ENCODE measurements at regions not wholly inside any gene's neighbourhood (a gene's known extent, or its start where the extent isn't known, plus 50 kb on each side); places are given as distances from the start of the nearest gene placed in this dataset.
A peak's percentile ranks its signal among the peaks of the same experiment; 100 is the strongest.

GRCh38 chr9:13576101-13576500 is 296.6 kb upstream of the MPDZ start:
- no peak overlapping the region for H4K8ac ChIP-seq (ENCODE audit: low read depth, low read length)

GRCh38 chr9:13575558-13575957 is 296.1 kb upstream of the MPDZ start:
- H3K18ac ChIP-seq (ENCODE audit: low read length), result no peak overlapping the region
- H2AFZ ChIP-seq (ENCODE audit: insufficient read depth, low read length, poor library complexity), result no peak overlapping the region
- H3K14ac ChIP-seq (ENCODE audit: low read length), result no peak overlapping the region
- no peak overlapping the region for H3K23ac ChIP-seq (ENCODE audit: low read length)
- no peaks in the 10 kb centered on the region for H3K36me3 ChIP-seq (ENCODE audit: control insufficient read depth in 1 of 2, insufficient read depth in 2 of 2, low read length in 2 of 2)
- no peak overlapping the region for H3K4me2 ChIP-seq (ENCODE audit: low read length)
- H2BK5ac ChIP-seq (ENCODE audit: low read depth, low read length, poor library complexity), result no peak overlapping the region
- no peaks in the 10 kb centered on the region for H3K9me3 ChIP-seq (ENCODE audit: insufficient read depth, low read depth, low read length)
- H3K4me3 ChIP-seq (ENCODE audit: low read depth, low read length), result no peak overlapping the region
- H4K91ac ChIP-seq (ENCODE audit: low read depth, low read length), result no peak overlapping the region
- H3K27me3 ChIP-seq (ENCODE audit: insufficient read depth, low read length), result no peaks in the 10 kb centered on the region
- no peak overlapping the region for H3K27ac ChIP-seq (ENCODE audit: low read depth, low read length)
- no peak overlapping the region for H2BK120ac ChIP-seq (ENCODE audit: insufficient read depth, low read length, poor library complexity)
- H2AK5ac ChIP-seq (ENCODE audit: low read length), result no peak overlapping the region
- no peak overlapping the region for H4K8ac ChIP-seq (ENCODE audit: low read depth, low read length)
- H4K12ac ChIP-seq (ENCODE audit: low read depth, low read length), result no peak overlapping the region
- H3K9ac ChIP-seq (ENCODE audit: low read length), result no peak overlapping the region
- peak; percentile 6 to 60 for DNase-seq
- WGBS (ENCODE audit: extremely low coverage, insufficient coverage, insufficient read length), result no CpG with 5 or more reads among the region's 1 CpG
- no peaks in the 10 kb centered on the region for H3K79me2 ChIP-seq (ENCODE audit: control insufficient read depth, insufficient read depth, low read length, poor library complexity)
- no peaks in the 10 kb centered on the region for H3K4me1 ChIP-seq (ENCODE audit: control insufficient read depth in 1 of 2, insufficient read depth in 2 of 2, low read length in 2 of 2)
- no peak overlapping the region for H3K4ac ChIP-seq (ENCODE audit: low read depth, low read length)
- no peak overlapping the region for H2BK12ac ChIP-seq (ENCODE audit: low read length)
- H3K79me1 ChIP-seq (ENCODE audit: low read length), result no peaks in the 10 kb centered on the region

More at GRCh38 chr9:13576101-13576500, 296.6 kb upstream of the MPDZ start:
- Histone ChIP-seq H3K4ac (ENCODE audit: low read depth, low read length) (no peak overlapping the region), H3K14ac (ENCODE audit: low read length) (no peak overlapping the region), H3K9me3 (ENCODE audit: insufficient read depth, low read depth, low read length) (no peaks in the 10 kb centered on the region), H3K4me3 (ENCODE audit: low read depth, low read length) (no peak overlapping the region), H3K27ac (ENCODE audit: low read depth, low read length) (no peak overlapping the region), H3K27me3 (ENCODE audit: insufficient read depth, low read length) (no peaks in the 10 kb centered on the region), H4K12ac (ENCODE audit: low read depth, low read length) (no peak overlapping the region), H3K79me1 (ENCODE audit: low read length) (no peaks in the 10 kb centered on the region), H3K79me2 (ENCODE audit: control insufficient read depth, insufficient read depth, low read length, poor library complexity) (no peaks in the 10 kb centered on the region), H2BK120ac (ENCODE audit: insufficient read depth, low read length, poor library complexity) (no peak overlapping the region), H3K18ac (ENCODE audit: low read length) (no peak overlapping the region), H3K4me2 (ENCODE audit: low read length) (no peak overlapping the region), H3K4me1 (ENCODE audit: control insufficient read depth in 1 of 2, insufficient read depth in 2 of 2, low read length in 2 of 2) (no peaks in the 10 kb centered on the region), H2BK5ac (ENCODE audit: low read depth, low read length, poor library complexity) (no peak overlapping the region), H3K23ac (ENCODE audit: low read length) (no peak overlapping the region), H2AFZ (ENCODE audit: insufficient read depth, low read length, poor library complexity) (no peak overlapping the region), H3K9ac (ENCODE audit: low read length) (no peak overlapping the region), H2AK5ac (ENCODE audit: low read length) (no peak overlapping the region), H4K91ac (ENCODE audit: low read depth, low read length) (no peak overlapping the region), H3K36me3 (ENCODE audit: control insufficient read depth in 1 of 2, insufficient read depth in 2 of 2, low read length in 2 of 2) (no peaks in the 10 kb centered on the region), H2BK12ac (ENCODE audit: low read length) (no peak overlapping the region)
- peak in 1 of 2 donors; percentile 27 for DNase-seq

- Histone ChIP-seq H3K79me1 (ENCODE audit: low read length) (no peaks in the 10 kb centered on the region), H3K4ac (ENCODE audit: low read depth, low read length) (no peak overlapping the region), H3K14ac (ENCODE audit: low read length) (no peak overlapping the region), H3K4me3 (ENCODE audit: low read depth, low read length) (no peak overlapping the region), H2AFZ (ENCODE audit: insufficient read depth, low read length, poor library complexity) (no peak overlapping the region), H2AK5ac (ENCODE audit: low read length) (no peak overlapping the region), H2BK120ac (ENCODE audit: insufficient read depth, low read length, poor library complexity) (no peak overlapping the region), H4K8ac (ENCODE audit: low read depth, low read length) (no peak overlapping the region), H4K12ac (ENCODE audit: low read depth, low read length) (no peak overlapping the region), H2BK12ac (ENCODE audit: low read length) (no peak overlapping the region), H3K4me2 (ENCODE audit: low read length) (no peak overlapping the region), H3K4me1 (ENCODE audit: control insufficient read depth in 1 of 2, insufficient read depth in 2 of 2, low read length in 2 of 2) (no peaks in the 10 kb centered on the region), H3K79me2 (ENCODE audit: control insufficient read depth, insufficient read depth, low read length, poor library complexity) (no peaks in the 10 kb centered on the region), H3K18ac (ENCODE audit: low read length) (no peak overlapping the region), H2BK5ac (ENCODE audit: low read depth, low read length, poor library complexity) (no peak overlapping the region), H3K27me3 (ENCODE audit: insufficient read depth, low read length) (no peaks in the 10 kb centered on the region), H3K27ac (ENCODE audit: low read depth, low read length) (no peak overlapping the region), H4K91ac (ENCODE audit: low read depth, low read length) (no peak overlapping the region), H3K36me3 (ENCODE audit: control insufficient read depth in 1 of 2, insufficient read depth in 2 of 2, low read length in 2 of 2) (no peaks in the 10 kb centered on the region), H3K9ac (ENCODE audit: low read length) (no peak overlapping the region), H3K9me3 (ENCODE audit: insufficient read depth, low read depth, low read length) (no peaks in the 10 kb centered on the region), H3K23ac (ENCODE audit: low read length) (no peak overlapping the region)
- WGBS (ENCODE audit: extremely low coverage, insufficient coverage, insufficient read length), result no CpG with 5 or more reads among the region's 5 CpGs
- no peak for DNase-seq
Observed at GRCh38 chr9:13570068-13570974, 290.8 kb upstream of the MPDZ start.

- no peak overlapping the region for H2AFZ ChIP-seq (ENCODE audit: insufficient read depth, low read length, poor library complexity)
- no peak overlapping the region for H3K4ac ChIP-seq (ENCODE audit: low read depth, low read length)
- no peak overlapping the region for H4K8ac ChIP-seq (ENCODE audit: low read depth, low read length)
- H2BK5ac ChIP-seq (ENCODE audit: low read depth, low read length, poor library complexity), result no peak overlapping the region
- no peak overlapping the region for H3K27ac ChIP-seq (ENCODE audit: low read depth, low read length)
- no peak overlapping the region for H3K18ac ChIP-seq (ENCODE audit: low read length)
- DNase-seq, result no peak
- no peak overlapping the region for H2AK5ac ChIP-seq (ENCODE audit: low read length)
- H3K27me3 ChIP-seq (ENCODE audit: insufficient read depth, low read length), result no peaks in the 10 kb centered on the region
- no peaks in the 10 kb centered on the region for H3K9me3 ChIP-seq (ENCODE audit: insufficient read depth, low read depth, low read length)
- no peak overlapping the region for H3K4me3 ChIP-seq (ENCODE audit: low read depth, low read length)
- H4K91ac ChIP-seq (ENCODE audit: low read depth, low read length), result no peak overlapping the region
- no peak overlapping the region for H3K23ac ChIP-seq (ENCODE audit: low read length)
- H3K36me3 ChIP-seq (ENCODE audit: control insufficient read depth in 1 of 2, insufficient read depth in 2 of 2, low read length in 2 of 2), result no peaks in the 10 kb centered on the region
- no peak overlapping the region for H2BK120ac ChIP-seq (ENCODE audit: insufficient read depth, low read length, poor library complexity)
- H2BK12ac ChIP-seq (ENCODE audit: low read length), result no peak overlapping the region
- H3K4me1 ChIP-seq (ENCODE audit: control insufficient read depth in 1 of 2, insufficient read depth in 2 of 2, low read length in 2 of 2), result no peaks in the 10 kb centered on the region
- H3K79me2 ChIP-seq (ENCODE audit: control insufficient read depth, insufficient read depth, low read length, poor library complexity), result no peaks in the 10 kb centered on the region
- no peaks in the 10 kb centered on the region for H3K79me1 ChIP-seq (ENCODE audit: low read length)
- H4K12ac ChIP-seq (ENCODE audit: low read depth, low read length), result no peak overlapping the region
- no CpG with 5 or more reads among the region's 1 CpG for WGBS (ENCODE audit: extremely low coverage, insufficient coverage, insufficient read length)
- no peak overlapping the region for H3K9ac ChIP-seq (ENCODE audit: low read length)
- no peak overlapping the region for H3K14ac ChIP-seq (ENCODE audit: low read length)
- no peak overlapping the region for H3K4me2 ChIP-seq (ENCODE audit: low read length)
Observed at GRCh38 chr9:13569602-13570067, 290.1 kb upstream of the MPDZ start.
